T-cell (primary cell): ENCODE measurements at regions not wholly inside any gene's neighbourhood (a gene's known extent, or its start where the extent isn't known, plus 50 kb on each side); places are given as distances from the start of the nearest gene placed in this dataset.

Experiments used
- ATAC-seq, 4 experiments: fragments of 200-7000 bp in 3 of 4; fragments of 150-1000 bp in 1 of 4; cut with Tn5 transposase; replicated peaks in 1 of 4; 1 replicate in 3 of 4; 2 replicates in 1 of 4; pipeline ENCODE4 v1.10.0; 2021; ENCODE audit warnings: moderate library complexity in 3 of 4, mild to moderate bottlenecking in 2 of 4, moderate number of reproducible peaks in 1 of 4
- CTCF ChIA-PET, 2 donors: fragments of 300-600 bp; sonication (Branson Sonifier 250); formaldehyde crosslinking; loops; one replicate each; lab custom pipeline; 2022; ENCODE audit warnings: antibody characterized with exemption in 2 of 2; lab: Charles Lee
- POLR2A ChIA-PET, 2 donors: fragments of 300-600 bp; sonication (Branson Sonifier 250); formaldehyde crosslinking; loops; one replicate each; lab custom pipeline; 2022; ENCODE audit warnings: antibody characterized with exemption in 2 of 2; lab: Charles Lee
- DNase-seq, 35 experiments: peaks; one replicate each; pipeline versions ENCODE4 v3.0.0 to v3.0.0-alpha.2; 2013 to 2023
- H3K27ac ChIP-seq: one replicate; pipeline ENCODE4 v1.5.1; 2013; ENCODE audit warnings: low read length
- H3K27me3 ChIP-seq, 2 experiments: replicated peaks in 1 of 2; 1 replicate in 1 of 2; 2 replicates in 1 of 2; pipeline versions ENCODE4 v1.6.1 to v1.7.0; 2013; ENCODE audit warnings: low read length in 1 of 2, mixed read lengths in 1 of 2; ENCODE audit not compliant: control insufficient read depth in 2 of 2, insufficient read depth in 2 of 2; ENCODE audit errors: extremely low read depth in 1 of 2
- H3K36me3 ChIP-seq, 2 donors: 1 replicate in 1 of 2; 2 replicates in 1 of 2; pipeline versions ENCODE4 v1.6.1 to v1.7.0; 2013; ENCODE audit warnings: low read length in 1 of 2; ENCODE audit not compliant: control insufficient read depth in 2 of 2, insufficient read depth in 1 of 2; ENCODE audit errors: extremely low read depth in 1 of 2
- H3K4me1 ChIP-seq, 2 experiments: 1 replicate in 1 of 2; 2 replicates in 1 of 2; pipeline versions ENCODE4 v1.6.1 to v1.7.0; 2013; ENCODE audit warnings: low read length in 2 of 2, mixed read lengths in 1 of 2; ENCODE audit not compliant: insufficient read depth in 2 of 2, control insufficient read depth in 1 of 2; ENCODE audit errors: extremely low read depth in 1 of 2
- H3K4me3 ChIP-seq, 2 donors: 1 replicate in 1 of 2; 2 replicates in 1 of 2; pipeline versions ENCODE4 v1.5.1 to v1.7.0; 2013; ENCODE audit warnings: mild to moderate bottlenecking in 2 of 2, low read length in 1 of 2, moderate library complexity in 1 of 2; ENCODE audit not compliant: control insufficient read depth in 1 of 2; ENCODE audit errors: extremely low read depth in 1 of 2
- H3K9me3 ChIP-seq: 2 replicates; pipeline ENCODE4 v1.7.0; 2013
- H3K27ac Mint-ChIP-seq, 2 donors: one replicate each; pipeline ENCODE4 v1.8.0; 2020 to 2021; ENCODE audit warnings: mild to moderate bottlenecking in 2 of 2, mixed read lengths in 2 of 2
- H3K27me3 Mint-ChIP-seq, 2 donors: one replicate each; pipeline ENCODE4 v1.8.0; 2021 to 2022; ENCODE audit warnings: mixed read lengths in 2 of 2
- H3K36me3 Mint-ChIP-seq: one replicate; pipeline ENCODE4 v1.8.0; 2021; ENCODE audit warnings: mixed read lengths
- H3K4me1 Mint-ChIP-seq, 3 donors: one replicate each; pipeline ENCODE4 v1.8.0; 2020 to 2022; ENCODE audit warnings: mixed read lengths in 3 of 3, mild to moderate bottlenecking in 1 of 3
- H3K4me3 Mint-ChIP-seq, 3 donors: one replicate each; pipeline ENCODE4 v1.8.0; 2020 to 2022; ENCODE audit warnings: mild to moderate bottlenecking in 3 of 3, mixed read lengths in 3 of 3, moderate library complexity in 3 of 3
- H3K9me3 Mint-ChIP-seq, 3 donors: one replicate each; pipeline ENCODE4 v1.8.0; 2020 to 2022; ENCODE audit warnings: mixed read lengths in 3 of 3
- WGBS: methylation state at CpG from one replicate; pipeline ENCODE4 v1.1.5; 2013; ENCODE audit warnings: missing lambda C conversion rate; ENCODE audit not compliant: insufficient coverage; 5-methylcytosine and 5-hydroxymethylcytosine counted together

- DNase-seq (no peak), ATAC-seq (no peak)
- Histone ChIP-seq H3K4me1 (no peaks in the 10 kb centered on the region), H3K27me3 (no peaks in the 10 kb centered on the region), H3K36me3 (no peaks in the 10 kb centered on the region), H3K9me3 (no peaks in the 10 kb centered on the region), H3K4me3 (no peak overlapping the region), H3K27ac (no peak overlapping the region)
- Mint-ChIP-seq H3K9me3 (peaks cover 0 to 7% (median 4%) of the 10 kb centered on the region in 3 donors), H3K4me1 (no peaks in the 10 kb centered on the region), H3K36me3 (no peaks in the 10 kb centered on the region), H3K27me3 (no peaks in the 10 kb centered on the region), H3K4me3 (no peak overlapping the region), H3K27ac (no peak overlapping the region)
- CTCF ChIA-PET, result no interaction called here
- POLR2A ChIA-PET, result no interaction called here
- 72% methylated on average over 3 of the region's 3 CpGs for WGBS
Observed at GRCh38 chr10:83701799-83702198, 437.5 kb upstream of the GHITM start.

- no peaks in the 10 kb centered on the region for H3K27me3 ChIP-seq
- ChIA-PET CTCF (no interaction called here), POLR2A (no interaction called here)
- ATAC-seq (no peak), DNase-seq (no peak)
- no peak overlapping the region for H3K4me3 ChIP-seq
- Mint-ChIP-seq H3K36me3 (no peaks in the 10 kb centered on the region), H3K27ac (no peak overlapping the region), H3K27me3 (no peaks in the 10 kb centered on the region), H3K9me3 (peaks cover 0 to 12% (median 4%) of the 10 kb centered on the region in 3 donors), H3K4me3 (no peak overlapping the region), H3K4me1 (no peaks in the 10 kb centered on the region)
- H3K9me3 ChIP-seq, result no peaks in the 10 kb centered on the region
- no peaks in the 10 kb centered on the region for H3K4me1 ChIP-seq
- no peak overlapping the region for H3K27ac ChIP-seq
- no peaks in the 10 kb centered on the region for H3K36me3 ChIP-seq
- no CpG with 5 or more reads among the region's 3 CpGs for WGBS
Observed at GRCh38 chr10:83702731-83703130, 436.6 kb upstream of the GHITM start.

GRCh38 chr10:83706120-83706519 is 433.2 kb upstream of the GHITM start:
- CTCF ChIA-PET, result no interaction called here
- H3K27ac ChIP-seq, result no peak overlapping the region
- no peaks in the 10 kb centered on the region for H3K27me3 Mint-ChIP-seq
- H3K4me1 ChIP-seq, result no peaks in the 10 kb centered on the region
- no peaks in the 10 kb centered on the region for H3K36me3 ChIP-seq
- peaks cover 0 to 8% (median 3%) of the 10 kb centered on the region in 3 donors for H3K9me3 Mint-ChIP-seq
- ATAC-seq, result no peak
- H3K4me3 ChIP-seq, result no peak overlapping the region
- H3K27me3 ChIP-seq, result no peaks in the 10 kb centered on the region
- no CpG with 5 or more reads among the region's 1 CpG for WGBS
- no peak overlapping the region for H3K4me3 Mint-ChIP-seq
- no peaks in the 10 kb centered on the region for H3K4me1 Mint-ChIP-seq
- POLR2A ChIA-PET, result no interaction called here
- H3K36me3 Mint-ChIP-seq, result no peaks in the 10 kb centered on the region
- no peak for DNase-seq
- no peaks in the 10 kb centered on the region for H3K9me3 ChIP-seq
- H3K27ac Mint-ChIP-seq, result no peak overlapping the region

- no peaks in the 10 kb centered on the region for H3K36me3 Mint-ChIP-seq
- H3K4me1 Mint-ChIP-seq, result no peaks in the 10 kb centered on the region
- Histone ChIP-seq H3K4me3 (no peak overlapping the region), H3K27me3 (no peaks in the 10 kb centered on the region), H3K9me3 (no peaks in the 10 kb centered on the region), H3K27ac (no peak overlapping the region), H3K4me1 (no peaks in the 10 kb centered on the region), H3K36me3 (no peaks in the 10 kb centered on the region)
- H3K27me3 Mint-ChIP-seq, result no peaks in the 10 kb centered on the region
- 73% methylated on average over 2 of the region's 2 CpGs for WGBS
- DNase-seq, result no peak
- no peak overlapping the region for H3K27ac Mint-ChIP-seq
- ChIA-PET POLR2A (no interaction called here), CTCF (no interaction called here)
- peaks cover 0 to 8% (median 5%) of the 10 kb centered on the region in 3 donors for H3K9me3 Mint-ChIP-seq
- ATAC-seq, result no peak
- H3K4me3 Mint-ChIP-seq, result no peak overlapping the region
Observed at GRCh38 chr10:83706952-83707582, 432.2 kb upstream of the GHITM start.

- CTCF ChIA-PET, result no interaction called here
Observed at GRCh38 chr10:83713423-83713822, 425.9 kb upstream of the GHITM start.

GRCh38 chr10:83723080-83723479 is 416.2 kb upstream of the GHITM start:
- POLR2A ChIA-PET, result no interaction called here
- no peaks in the 10 kb centered on the region for H3K4me1 Mint-ChIP-seq
- H3K9me3 ChIP-seq, result no peaks in the 10 kb centered on the region
- H3K27ac ChIP-seq, result no peak overlapping the region
- no CpG with 5 or more reads among the region's 2 CpGs for WGBS
- H3K27me3 Mint-ChIP-seq, result no peaks in the 10 kb centered on the region
- no peaks in the 10 kb centered on the region for H3K27me3 ChIP-seq
- peaks cover 0 to 8% (median 4%) of the 10 kb centered on the region in 3 donors for H3K9me3 Mint-ChIP-seq
- CTCF ChIA-PET, result interaction anchor here in 1 of 2 donors (0.7 kb wide), 1 partner anchor 151 kb away, joined by 3 read pairs; no protein-coding TSS in a partner anchor
- DNase-seq, result no peak
- ATAC-seq, result no peak
- H3K36me3 Mint-ChIP-seq, result no peaks in the 10 kb centered on the region
- H3K4me3 ChIP-seq, result no peak overlapping the region
- no peaks in the 10 kb centered on the region for H3K4me1 ChIP-seq
- H3K4me3 Mint-ChIP-seq, result no peak overlapping the region
- H3K36me3 ChIP-seq, result no peaks in the 10 kb centered on the region
- no peak overlapping the region for H3K27ac Mint-ChIP-seq

More at GRCh38 chr10:83713423-83713822, 425.9 kb upstream of the GHITM start:
- no peak for DNase-seq
- H3K9me3 ChIP-seq, result no peaks in the 10 kb centered on the region
- POLR2A ChIA-PET, result no interaction called here
- no peak overlapping the region for H3K27ac Mint-ChIP-seq
- no peaks in the 10 kb centered on the region for H3K4me1 Mint-ChIP-seq
- no peaks in the 10 kb centered on the region for H3K36me3 ChIP-seq
- H3K36me3 Mint-ChIP-seq, result no peaks in the 10 kb centered on the region
- no peaks in the 10 kb centered on the region for H3K27me3 ChIP-seq
- ATAC-seq, result no peak
- H3K9me3 Mint-ChIP-seq, result peaks cover 0 to 7% (median 5%) of the 10 kb centered on the region in 3 donors
- H3K4me3 Mint-ChIP-seq, result no peak overlapping the region
- no peak overlapping the region for H3K4me3 ChIP-seq
- no peaks in the 10 kb centered on the region for H3K4me1 ChIP-seq
- no peak overlapping the region for H3K27ac ChIP-seq
- WGBS, result no CpG with 5 or more reads among the region's 1 CpG
- no peaks in the 10 kb centered on the region for H3K27me3 Mint-ChIP-seq
